HepG2 (cell line): ENCODE measurements at regions not wholly inside any gene's neighbourhood (a gene's known extent, or its start where the extent isn't known, plus 50 kb on each side); places are given as distances from the start of the nearest gene placed in this dataset.

Source experiments
- ATAC-seq: fragments of 200-7000 bp; cut with Tn5 transposase; 3 replicates; pipeline ENCODE4 v1.9.1; 2020; ENCODE audit warnings: mild to moderate bottlenecking, moderate library complexity
- BruUV-seq: library from RNA; stranded (reverse); fragments of 400-500 nt; replicated peaks from 2 replicates; lab custom pipeline; 2021; lab: Mats Ljungman, UMichigan
- CTCF ChIA-PET: fragments of 300-600 bp; formaldehyde crosslinking; extraction: SDS; loops from one replicate; lab custom pipeline; 2021; ENCODE audit warnings: low total read pairs, inconsistent platforms, low intra/inter-chr PET ratio; lab: Yijun Ruan, JAX
- POLR2A ChIA-PET: fragments of 350-600 bp; sonication (Branson Sonifier 250); formaldehyde crosslinking; loops from one replicate; lab custom pipeline; 2020; ENCODE audit warnings: antibody characterized with exemption, inconsistent platforms; lab: Yijun Ruan, JAX
- DNase-seq: peaks from one replicate; pipeline ENCODE4 v3.0.0-alpha.2; 2015; ENCODE audit warnings: low spot score
- FAIRE-seq: peaks from 3 replicates; lab custom pipeline; 2011; peaks lifted over from hg19 to GRCh38; lab: Jason Lieb, UNC
- H2AFZ ChIP-seq: one replicate; pipeline ENCODE4 v1.6.1; 2011; ENCODE audit warnings: low read length, inconsistent platforms
- H3K27ac ChIP-seq: fragments of 300-600 bp; 3 replicates; pipeline ENCODE4 v1.8.0; 2011; ENCODE audit warnings: mixed run types, mild to moderate bottlenecking, mixed read lengths, low read length, inconsistent platforms; ENCODE audit not compliant: insufficient read depth; ENCODE audit errors: extremely low read length
- H3K27me3 ChIP-seq, 2 experiments: fragments of 200-600 bp in 1 of 2; 2 replicates in 1 of 2; 3 replicates in 1 of 2; pipeline versions ENCODE4 v1.6.0 to v1.8.0; 2011; ENCODE audit warnings: low read length in 2 of 2, mild to moderate bottlenecking in 2 of 2, moderate library complexity in 2 of 2, inconsistent platforms in 1 of 2; ENCODE audit not compliant: insufficient read depth in 2 of 2, control insufficient read depth in 1 of 2
- H3K36me3 ChIP-seq, 2 experiments: fragments of 200-600 bp in 1 of 2; replicated peaks in 1 of 2; 2 replicates in 1 of 2; 3 replicates in 1 of 2; pipeline versions ENCODE4 v1.5.1 to v1.8.0; 2011; ENCODE audit warnings: low read length in 2 of 2, inconsistent platforms in 1 of 2; ENCODE audit not compliant: insufficient read depth in 2 of 2, control insufficient read depth in 1 of 2
- H3K4me1 ChIP-seq: 2 replicates; pipeline ENCODE4 v1.5.1; 2012; ENCODE audit warnings: low read length, inconsistent platforms; ENCODE audit not compliant: insufficient read depth
- H3K4me2 ChIP-seq: 2 replicates; pipeline ENCODE4 v1.6.0; 2011; ENCODE audit warnings: low read depth, low read length, inconsistent platforms
- H3K4me3 ChIP-seq, 3 experiments: fragments of 200-600 bp in 1 of 3; sonication (generic), shearing (Covaris generic) in 1 of 3; replicated peaks in 1 of 3; 2 replicates each; pipeline ENCODE4 v1.5.1; 2011 to 2016; ENCODE audit warnings: low read length in 3 of 3, inconsistent platforms in 2 of 3, low read depth in 2 of 3, mild to moderate bottlenecking in 2 of 3, control low read depth in 1 of 3, mixed read lengths in 1 of 3; ENCODE audit not compliant: insufficient read depth in 1 of 3
- H3K79me2 ChIP-seq: one replicate; pipeline ENCODE4 v1.6.1; 2011; ENCODE audit warnings: low read length, inconsistent platforms; ENCODE audit not compliant: insufficient read depth
- H3K9ac ChIP-seq: 2 replicates; pipeline ENCODE4 v1.6.0; 2011; ENCODE audit warnings: mild to moderate bottlenecking, low read depth, low read length, inconsistent platforms; ENCODE audit not compliant: insufficient read depth
- H3K9me3 ChIP-seq: 2 replicates; pipeline ENCODE4 v1.5.1; 2012; ENCODE audit warnings: mild to moderate bottlenecking, low read length
- H4K20me1 ChIP-seq: 2 replicates; pipeline ENCODE4 v1.6.0; 2011; ENCODE audit warnings: inconsistent platforms, mild to moderate bottlenecking, low read length, moderate library complexity; ENCODE audit not compliant: insufficient read depth
- BRD4 ChIP-seq: sonication (generic); formaldehyde crosslinking; IDR thresholded peaks from 2 replicates; pipeline ENCODE4 v1.4.0; 2020; ENCODE audit warnings: missing genetic modification reagents
- FOSL1 ChIP-seq: sonication (generic); formaldehyde crosslinking; IDR thresholded peaks from 2 replicates; pipeline ENCODE4 v1.9.0; 2021; ENCODE audit warnings: missing genetic modification reagents, borderline replicate concordance
- GPBP1L1 ChIP-seq: sonication (generic); formaldehyde crosslinking; IDR thresholded peaks from 2 replicates; pipeline ENCODE4 v1.5.0; 2020; ENCODE audit warnings: mild to moderate bottlenecking, missing genetic modification reagents
- SIX1 ChIP-seq: sonication (generic); formaldehyde crosslinking; IDR thresholded peaks from 2 replicates; pipeline ENCODE4 v1.4.0; 2020; ENCODE audit warnings: missing genetic modification reagents, borderline replicate concordance
- SOX13 ChIP-seq, 3 experiments: fragments of 450-650 bp in 1 of 3; sonication (generic) in 1 of 3; formaldehyde crosslinking in 1 of 3; IDR thresholded peaks in 2 of 3; conservative IDR thresholded peaks in 1 of 3; 2 replicates each; pipeline versions ENCODE4 v1.5.0 to v1.6.1; 2016 to 2020; ENCODE audit warnings: antibody characterized with exemption in 1 of 3, mild to moderate bottlenecking in 1 of 3, missing compliant biosample characterization in 1 of 3, missing genetic modification reagents in 1 of 3, moderate library complexity in 1 of 3
- TAF15 ChIP-seq: fragments of 200-400 bp; formaldehyde crosslinking; IDR thresholded peaks from one replicate; pipeline ENCODE4 v1.6.1; 2018; ENCODE audit warnings: mild to moderate bottlenecking, low read depth, low read length; ENCODE audit not compliant: poor library complexity, severe bottlenecking
- TOPORS ChIP-seq: sonication (generic); formaldehyde crosslinking; IDR thresholded peaks from 2 replicates; pipeline ENCODE4 v1.8.0; 2023; ENCODE audit warnings: mild to moderate bottlenecking, missing genetic modification reagents
- ZNF496 ChIP-seq: sonication (generic); formaldehyde crosslinking; IDR thresholded peaks from 2 replicates; pipeline ENCODE4 v1.8.1; 2023; ENCODE audit warnings: mild to moderate bottlenecking, moderate library complexity, missing genetic modification reagents; ENCODE audit not compliant: insufficient replicate concordance
- ZNF557 ChIP-seq: sonication (generic); formaldehyde crosslinking; IDR thresholded peaks from 2 replicates; pipeline ENCODE4 v1.4.0; 2020; ENCODE audit warnings: missing genetic modification reagents
- ZNF747 ChIP-seq: sonication (generic); formaldehyde crosslinking; IDR thresholded peaks from 2 replicates; pipeline ENCODE4 v1.8.1; 2023; ENCODE audit warnings: missing genetic modification reagents, mild to moderate bottlenecking, borderline replicate concordance
- WGBS: methylation state at CpG from one replicate; pipeline ENCODE4 v1.1.6; 2017; ENCODE audit warnings: low lambda C conversion rate; 5-methylcytosine and 5-hydroxymethylcytosine counted together
- in situ Hi-C: cut with HindIII; loops from 2 replicates; pipeline ENCODE4 v1.10.0; 2017; ENCODE audit warnings: low pct_unique_long_range_greater_than_20kb; ENCODE audit not compliant: extremely low pct_ligation_motif_present
- intact Hi-C: fragments of 100-400 bp; cut with micrococcal nuclease; formaldehyde crosslinking; loops from one replicate; pipeline ENCODE4 v1.10.0; 2022; ENCODE audit not compliant: unreplicated experiment
- TF ChIP-seq, protein P1 (sequence below): sonication (generic); formaldehyde crosslinking; IDR thresholded peaks from 2 replicates; pipeline ENCODE4 v1.5.1; 2020; ENCODE audit warnings: mild to moderate bottlenecking, moderate library complexity, missing genetic modification reagents
- TF ChIP-seq, protein P2 (sequence below): sonication (generic); formaldehyde crosslinking; IDR thresholded peaks from 2 replicates; pipeline ENCODE4 v1.4.0; 2020; ENCODE audit warnings: mild to moderate bottlenecking, missing genetic modification reagents
- TF ChIP-seq, protein P3 (sequence below): sonication (generic); formaldehyde crosslinking; IDR thresholded peaks from 2 replicates; pipeline ENCODE4 v1.9.0; 2021; ENCODE audit warnings: missing genetic modification reagents, mild to moderate bottlenecking, borderline replicate concordance

DNA sequence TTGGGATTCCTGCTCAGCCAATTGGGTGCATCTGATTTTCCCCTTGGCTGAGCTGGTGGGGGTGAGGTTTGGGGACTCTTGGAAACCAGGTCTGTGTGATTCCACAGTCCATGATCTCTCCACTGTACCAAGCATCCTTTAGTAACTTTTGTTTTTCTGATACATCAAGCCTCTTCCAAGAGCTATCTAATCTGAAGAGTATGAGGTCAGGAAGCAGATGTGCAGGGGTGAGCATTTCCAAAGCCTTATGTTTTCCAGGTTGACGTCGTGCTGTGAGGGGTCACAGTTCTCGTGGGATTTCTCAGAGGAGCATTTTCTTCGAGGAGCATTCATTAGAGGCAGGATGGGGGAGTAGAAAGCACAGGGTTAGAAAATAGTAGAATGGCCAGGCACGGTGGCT is 95.3 kb downstream of the KLF4 start:
- 29% methylated on average over 5 of the region's 5 CpGs for WGBS
- Histone ChIP-seq H3K9me3 (no peaks in the 10 kb centered on the region), H3K27ac (no peak overlapping the region), H4K20me1 (no peaks in the 10 kb centered on the region), H3K4me2 (no peak overlapping the region), H3K4me3 (no peak overlapping the region), H3K79me2 (no peaks in the 10 kb centered on the region), H3K27me3 (no peaks in the 10 kb centered on the region; a peak in 2 of 5 replicates), H3K36me3 (no peaks in the 10 kb centered on the region), H3K9ac (no peak overlapping the region), H2AFZ (no peak overlapping the region), H3K4me1 (peaks cover 14% of the 10 kb centered on the region)
- POLR2A ChIA-PET, result no interaction called here
- FAIRE-seq, result no peak
- intact Hi-C loops, result no loop called here
- no peak for DNase-seq
- in situ Hi-C loops, result no loop called here
- ATAC-seq, result no peak
- CTCF ChIA-PET, result no interaction called here
- no peak for TF ChIP-seq ZNF747 (CRISPR knock-in tag)
- TF ChIP-seq ZNF557 (CRISPR knock-in tag), result no peak
- TF ChIP-seq, protein P1, sequence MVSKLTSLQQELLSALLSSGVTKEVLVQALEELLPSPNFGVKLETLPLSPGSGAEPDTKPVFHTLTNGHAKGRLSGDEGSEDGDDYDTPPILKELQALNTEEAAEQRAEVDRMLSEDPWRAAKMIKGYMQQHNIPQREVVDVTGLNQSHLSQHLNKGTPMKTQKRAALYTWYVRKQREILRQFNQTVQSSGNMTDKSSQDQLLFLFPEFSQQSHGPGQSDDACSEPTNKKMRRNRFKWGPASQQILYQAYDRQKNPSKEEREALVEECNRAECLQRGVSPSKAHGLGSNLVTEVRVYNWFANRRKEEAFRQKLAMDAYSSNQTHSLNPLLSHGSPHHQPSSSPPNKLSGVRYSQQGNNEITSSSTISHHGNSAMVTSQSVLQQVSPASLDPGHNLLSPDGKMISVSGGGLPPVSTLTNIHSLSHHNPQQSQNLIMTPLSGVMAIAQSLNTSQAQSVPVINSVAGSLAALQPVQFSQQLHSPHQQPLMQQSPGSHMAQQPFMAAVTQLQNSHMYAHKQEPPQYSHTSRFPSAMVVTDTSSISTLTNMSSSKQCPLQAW (CRISPR knock-in tag), result no peak
- TF ChIP-seq FOSL1 (CRISPR knock-in tag), result no peak
- TF ChIP-seq SOX13 (IDR thresholded peaks at IDR 0.05), result no peak
- no peak for TF ChIP-seq SOX13 (CRISPR knock-in tag; conservative IDR thresholded peaks at IDR 0.05 in 1 of 2, IDR thresholded peaks at IDR 0.05 in 1 of 2)
- no peak for TF ChIP-seq GPBP1L1
- TF ChIP-seq TAF15, result no peak
- TF ChIP-seq, protein P2, sequence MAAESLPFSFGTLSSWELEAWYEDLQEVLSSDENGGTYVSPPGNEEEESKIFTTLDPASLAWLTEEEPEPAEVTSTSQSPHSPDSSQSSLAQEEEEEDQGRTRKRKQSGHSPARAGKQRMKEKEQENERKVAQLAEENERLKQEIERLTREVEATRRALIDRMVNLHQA (CRISPR knock-in tag), result no peak
- TF ChIP-seq SIX1, result no peak
- TF ChIP-seq ZNF496 (CRISPR knock-in tag), result no peak
- TF ChIP-seq, protein P3, sequence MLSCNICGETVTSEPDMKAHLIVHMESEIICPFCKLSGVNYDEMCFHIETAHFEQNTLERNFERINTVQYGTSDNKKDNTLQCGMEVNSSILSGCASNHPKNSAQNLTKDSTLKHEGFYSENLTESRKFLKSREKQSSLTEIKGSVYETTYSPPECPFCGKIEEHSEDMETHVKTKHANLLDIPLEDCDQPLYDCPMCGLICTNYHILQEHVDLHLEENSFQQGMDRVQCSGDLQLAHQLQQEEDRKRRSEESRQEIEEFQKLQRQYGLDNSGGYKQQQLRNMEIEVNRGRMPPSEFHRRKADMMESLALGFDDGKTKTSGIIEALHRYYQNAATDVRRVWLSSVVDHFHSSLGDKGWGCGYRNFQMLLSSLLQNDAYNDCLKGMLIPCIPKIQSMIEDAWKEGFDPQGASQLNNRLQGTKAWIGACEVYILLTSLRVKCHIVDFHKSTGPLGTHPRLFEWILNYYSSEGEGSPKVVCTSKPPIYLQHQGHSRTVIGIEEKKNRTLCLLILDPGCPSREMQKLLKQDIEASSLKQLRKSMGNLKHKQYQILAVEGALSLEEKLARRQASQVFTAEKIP (CRISPR knock-in tag), result no peak
- no peak for TF ChIP-seq BRD4 (CRISPR knock-in tag)
- TF ChIP-seq TOPORS (CRISPR knock-in tag), result no peak
- BruUV-seq, result no TSS peak
